Activated CD8-positive, alpha-beta memory T cell treated with anti-CD3 and anti-CD28 coated beads, Interleukin-2, amount 10 ng/mL, durations not matched to agents 7 days and 5 days (primary cell): ENCODE measurements at regions not wholly inside any gene's neighbourhood (a gene's known extent, or its start where the extent isn't known, plus 50 kb on each side); places are given as distances from the start of the nearest gene placed in this dataset.
A peak's percentile ranks its signal among the peaks of the same experiment; 100 is the strongest.

ENCODE experiments used
- ATAC-seq: fragments of 150-1000 bp; cut with Tn5 transposase; one replicate; pipeline ENCODE4 v1.10.0; 2021; ENCODE audit warnings: moderate library complexity
- CTCF ChIA-PET: fragments of 350-600 bp; sonication (Branson Sonifier 250); formaldehyde crosslinking; loops from one replicate; lab custom pipeline; 2021; ENCODE audit warnings: antibody characterized with exemption; lab: Charles Lee
- DNase-seq: peaks from one replicate; pipeline ENCODE4 v3.0.0-alpha.2; 2020
- H3K27ac Mint-ChIP-seq: one replicate; pipeline ENCODE4 v1.8.0; 2021; ENCODE audit warnings: mild to moderate bottlenecking, mixed read lengths
- H3K27me3 Mint-ChIP-seq: one replicate; pipeline ENCODE4 v1.8.0; 2021; ENCODE audit warnings: mixed read lengths
- H3K36me3 Mint-ChIP-seq: one replicate; pipeline ENCODE4 v1.8.0; 2021; ENCODE audit warnings: mild to moderate bottlenecking, mixed read lengths
- H3K4me1 Mint-ChIP-seq: one replicate; pipeline ENCODE4 v1.8.0; 2021; ENCODE audit warnings: mixed read lengths
- H3K4me3 Mint-ChIP-seq: one replicate; pipeline ENCODE4 v1.8.0; 2021; ENCODE audit warnings: mild to moderate bottlenecking, moderate library complexity, mixed read lengths
- H3K9me3 Mint-ChIP-seq: one replicate; pipeline ENCODE4 v1.8.0; 2022; ENCODE audit warnings: low read depth, mixed read lengths

- Mint-ChIP-seq H3K9me3 (no peaks in the 10 kb centered on the region), H3K4me3 (no peak overlapping the region), H3K4me1 (peaks cover 5% of the 10 kb centered on the region), H3K27me3 (peaks cover 3% of the 10 kb centered on the region), H3K36me3 (no peaks in the 10 kb centered on the region), H3K27ac (no peak overlapping the region)
- ATAC-seq = no peak
- CTCF ChIA-PET = no interaction called here
- no peak for DNase-seq
Measured at GRCh38 chr4:81960961-81961360, 412.8 kb downstream of the HNRNPD start.

- CTCF ChIA-PET = interaction anchor here (1.5 kb wide), 1 partner anchor 38 kb away, joined by 3 read pairs; no protein-coding TSS in a partner anchor
- Mint-ChIP-seq H3K4me3 (no peak overlapping the region), H3K4me1 (no peaks in the 10 kb centered on the region), H3K9me3 (no peaks in the 10 kb centered on the region), H3K36me3 (no peaks in the 10 kb centered on the region), H3K27me3 (peaks cover 18% of the 10 kb centered on the region), H3K27ac (no peak overlapping the region)
- no peak for DNase-seq
- ATAC-seq = no peak
Measured at GRCh38 chr4:81954271-81954670, 419.5 kb downstream of the HNRNPD start.

- H3K27me3 Mint-ChIP-seq = peaks cover 34% of the 10 kb centered on the region
- no peaks in the 10 kb centered on the region for H3K36me3 Mint-ChIP-seq
- H3K27ac Mint-ChIP-seq = no peak overlapping the region
- H3K4me1 Mint-ChIP-seq = no peaks in the 10 kb centered on the region
- no peak overlapping the region for H3K4me3 Mint-ChIP-seq
- CTCF ChIA-PET = no interaction called here
- no peaks in the 10 kb centered on the region for H3K9me3 Mint-ChIP-seq
- ATAC-seq (no peak), DNase-seq (no peak)
Measured at GRCh38 chr4:81951891-81952455, 421.8 kb downstream of the HNRNPD start.

GRCh38 chr4:81946996-81947395, 426.8 kb downstream of the HNRNPD start:
- Mint-ChIP-seq H3K4me3 (no peak overlapping the region), H3K4me1 (no peaks in the 10 kb centered on the region), H3K27me3 (peaks cover 31% of the 10 kb centered on the region), H3K27ac (no peak overlapping the region), H3K9me3 (no peaks in the 10 kb centered on the region), H3K36me3 (no peaks in the 10 kb centered on the region)
- CTCF ChIA-PET = no interaction called here
- DNase-seq (no peak), ATAC-seq (no peak)

DNA sequence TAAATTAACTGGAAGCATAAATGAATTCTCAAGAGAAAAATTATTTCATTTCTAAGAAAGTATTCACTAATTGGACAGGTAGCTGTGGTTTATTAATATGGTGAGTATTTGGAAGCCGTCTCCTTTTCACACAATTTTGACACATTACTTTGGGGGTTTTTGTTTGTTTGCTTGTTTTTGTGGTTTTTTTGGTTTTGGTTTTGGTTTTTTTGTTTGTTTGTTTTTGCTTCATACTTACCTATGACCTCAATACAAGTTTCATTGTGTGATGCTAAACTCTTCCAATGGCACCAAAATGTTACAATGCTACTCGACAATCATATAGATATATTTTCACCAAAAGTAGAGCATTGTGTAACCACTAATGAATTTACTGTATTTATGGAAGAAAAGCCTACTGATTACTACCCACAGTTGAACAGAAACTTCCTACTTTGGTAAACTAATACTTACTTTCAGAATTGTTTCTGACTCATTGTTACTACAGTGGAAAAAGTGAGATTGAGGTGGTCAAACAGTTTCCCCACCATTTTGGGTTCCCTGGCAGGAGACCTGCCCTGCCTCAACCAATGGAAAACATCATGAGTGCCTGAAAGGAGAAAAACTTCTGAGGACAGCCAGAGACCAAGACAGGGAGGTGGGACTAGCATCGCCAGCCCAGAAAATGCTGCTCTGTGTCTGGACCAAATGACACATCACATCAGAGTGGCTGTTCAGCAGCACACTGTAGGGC, 443.1 kb downstream of the HNRNPD start:
- DNase-seq (no peak), ATAC-seq (peak; percentile 45)
- Mint-ChIP-seq H3K9me3 (no peaks in the 10 kb centered on the region), H3K4me1 (peaks cover 4% of the 10 kb centered on the region), H3K27me3 (peaks cover 17% of the 10 kb centered on the region), H3K36me3 (no peaks in the 10 kb centered on the region), H3K4me3 (no peak overlapping the region), H3K27ac (no peak overlapping the region)
- CTCF ChIA-PET = no interaction called here

GRCh38 chr4:81923140-81923539, 450.7 kb downstream of the HNRNPD start:
- H3K9me3 Mint-ChIP-seq = no peaks in the 10 kb centered on the region
- peaks cover 20% of the 10 kb centered on the region for H3K27me3 Mint-ChIP-seq
- no peak overlapping the region for H3K4me3 Mint-ChIP-seq
- CTCF ChIA-PET = interaction anchor here (0.8 to 0.9 kb wide), 2 partner anchors 10 to 12 kb away, joined by 3 read pairs; no protein-coding TSS in a partner anchor
- H3K36me3 Mint-ChIP-seq = no peaks in the 10 kb centered on the region
- ATAC-seq = peak; percentile 49
- DNase-seq = no peak
- H3K4me1 Mint-ChIP-seq = peaks cover 4% of the 10 kb centered on the region
- H3K27ac Mint-ChIP-seq = no peak overlapping the region

DNA sequence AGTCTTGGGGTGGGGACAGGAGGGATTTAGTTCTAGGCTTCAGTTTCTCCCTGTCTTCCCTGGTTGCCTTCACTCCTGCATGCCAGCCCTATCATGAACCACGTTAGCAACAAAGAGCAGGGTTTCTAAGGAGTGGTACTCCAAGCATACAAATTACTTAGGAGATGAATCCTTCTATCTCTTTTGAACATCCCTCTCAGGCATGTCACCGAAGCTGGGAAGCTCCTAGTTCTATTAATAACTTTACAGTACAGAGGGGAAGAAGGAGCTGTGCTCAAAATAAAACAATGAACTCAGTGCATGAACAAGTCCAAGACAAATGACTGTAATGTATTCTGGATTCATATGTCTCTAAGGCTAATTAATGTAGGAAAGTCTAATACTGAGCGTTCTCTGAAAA, 450.6 kb upstream of the RASGEF1B start:
- no peaks in the 10 kb centered on the region for H3K36me3 Mint-ChIP-seq
- H3K4me1 Mint-ChIP-seq = peaks cover 4% of the 10 kb centered on the region
- ATAC-seq = no peak
- DNase-seq = no peak
- peaks cover 20% of the 10 kb centered on the region for H3K27me3 Mint-ChIP-seq
- CTCF ChIA-PET = interaction anchor here (0.6 to 0.9 kb wide), 3 partner anchors 9 to 14 kb away, joined by 3 read pairs; no protein-coding TSS in a partner anchor
- H3K9me3 Mint-ChIP-seq = no peaks in the 10 kb centered on the region
- no peak overlapping the region for H3K27ac Mint-ChIP-seq
- H3K4me3 Mint-ChIP-seq = no peak overlapping the region

DNA sequence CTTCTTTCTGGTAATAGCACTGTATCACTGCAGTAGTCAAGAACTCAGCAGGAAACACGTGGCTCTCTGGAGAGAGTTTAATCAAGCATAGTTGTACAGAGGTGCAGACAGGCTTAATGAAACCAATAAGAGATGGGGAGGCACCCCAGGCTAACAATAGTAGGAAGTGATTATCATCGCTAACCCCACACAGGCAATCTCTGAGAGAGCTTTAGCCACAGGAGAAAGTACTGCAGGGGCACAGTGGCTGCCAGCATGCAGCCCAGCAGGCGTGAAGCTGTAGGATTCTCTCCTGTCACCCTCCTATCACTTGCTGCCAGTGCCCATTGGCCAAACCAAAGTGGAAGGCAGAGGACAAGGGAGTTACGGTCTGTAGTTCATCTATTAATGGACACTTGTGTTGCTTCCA, 450.0 kb upstream of the RASGEF1B start:
- Mint-ChIP-seq H3K27me3 (peaks cover 17% of the 10 kb centered on the region), H3K27ac (no peak overlapping the region), H3K4me1 (peaks cover 4% of the 10 kb centered on the region), H3K36me3 (no peaks in the 10 kb centered on the region), H3K9me3 (no peaks in the 10 kb centered on the region), H3K4me3 (no peak overlapping the region)
- CTCF ChIA-PET = interaction anchor here (0.6 kb wide), 1 partner anchor 13 kb away, joined by 3 read pairs; no protein-coding TSS in a partner anchor
- DNase-seq (no peak), ATAC-seq (no peak)

- Mint-ChIP-seq H3K4me3 (no peak overlapping the region), H3K4me1 (peaks cover 4% of the 10 kb centered on the region), H3K9me3 (no peaks in the 10 kb centered on the region), H3K36me3 (no peaks in the 10 kb centered on the region), H3K27me3 (peaks cover 16% of the 10 kb centered on the region), H3K27ac (no peak overlapping the region)
- CTCF ChIA-PET = interaction anchor here (1.1 kb wide), 1 partner anchor 449 kb away, joined by 4 read pairs; no protein-coding TSS in a partner anchor
- no peak for ATAC-seq
- DNase-seq = no peak
Measured at GRCh38 chr4:81919810-81920209, 448.1 kb upstream of the RASGEF1B start.

- H3K36me3 Mint-ChIP-seq = no peaks in the 10 kb centered on the region
- H3K9me3 Mint-ChIP-seq = no peaks in the 10 kb centered on the region
- H3K27ac Mint-ChIP-seq = no peak overlapping the region
- H3K27me3 Mint-ChIP-seq = peaks cover 12% of the 10 kb centered on the region
- ATAC-seq = no peak
- DNase-seq = no peak
- no peak overlapping the region for H3K4me3 Mint-ChIP-seq
- CTCF ChIA-PET = interaction anchor here (1.1 to 1.4 kb wide), 2 partner anchors 9 to 449 kb away, joined by 3 to 4 read pairs; no protein-coding TSS in a partner anchor
- peaks cover 4% of the 10 kb centered on the region for H3K4me1 Mint-ChIP-seq
Measured at GRCh38 chr4:81919223-81919622, 447.5 kb upstream of the RASGEF1B start.

GRCh38 chr4:81915430-81915829, 443.7 kb upstream of the RASGEF1B start:
- H3K9me3 Mint-ChIP-seq = no peaks in the 10 kb centered on the region
- no peak overlapping the region for H3K4me3 Mint-ChIP-seq
- peaks cover 5% of the 10 kb centered on the region for H3K4me1 Mint-ChIP-seq
- DNase-seq (no peak), ATAC-seq (no peak)
- H3K36me3 Mint-ChIP-seq = no peaks in the 10 kb centered on the region
- no peak overlapping the region for H3K27ac Mint-ChIP-seq
- H3K27me3 Mint-ChIP-seq = peaks cover 14% of the 10 kb centered on the region
- CTCF ChIA-PET = interaction anchor here (1.6 to 3.7 kb wide), 2 partner anchors 10 to 40 kb away, joined by 3 to 12 read pairs; no protein-coding TSS in a partner anchor

- Mint-ChIP-seq H3K27me3 (peaks cover 18% of the 10 kb centered on the region), H3K4me1 (peaks cover 5% of the 10 kb centered on the region), H3K27ac (no peak overlapping the region), H3K36me3 (no peaks in the 10 kb centered on the region), H3K4me3 (no peak overlapping the region), H3K9me3 (no peaks in the 10 kb centered on the region)
- no peak for ATAC-seq
- CTCF ChIA-PET = interaction anchor here (1.2 to 3.7 kb wide), 4 partner anchors 9 to 563 kb away, joined by 4 to 12 read pairs (median 6); no protein-coding TSS in a partner anchor
- DNase-seq = no peak
Measured at GRCh38 chr4:81914623-81915022, 442.9 kb upstream of the RASGEF1B start.

DNA sequence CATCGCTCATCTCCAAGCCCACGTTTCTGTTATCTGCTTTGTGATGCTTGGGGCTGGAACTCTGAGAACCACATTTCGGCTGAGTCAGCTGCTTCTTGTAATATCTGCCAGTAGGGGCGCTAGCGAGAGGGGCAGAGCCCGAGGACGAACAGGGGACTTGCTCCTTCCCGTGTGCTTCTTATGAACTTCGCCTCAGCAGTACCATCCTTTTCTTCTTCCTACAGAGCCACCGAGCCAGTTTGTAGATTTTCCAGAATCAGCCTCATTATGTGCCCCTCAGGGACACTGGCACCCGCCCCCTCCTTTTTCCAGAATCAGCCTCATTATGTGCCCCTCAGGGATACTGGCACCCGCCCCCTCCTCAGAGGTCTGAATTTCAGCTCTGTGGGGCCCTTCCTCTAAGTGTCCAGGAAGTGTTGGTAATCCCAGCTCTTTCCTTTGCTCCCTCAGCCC, 441.7 kb upstream of the RASGEF1B start:
- peak; percentile 66 for DNase-seq
- no peak overlapping the region for H3K4me3 Mint-ChIP-seq
- H3K27ac Mint-ChIP-seq = no peak overlapping the region
- H3K4me1 Mint-ChIP-seq = peaks cover 5% of the 10 kb centered on the region
- no peaks in the 10 kb centered on the region for H3K36me3 Mint-ChIP-seq
- CTCF ChIA-PET = interaction anchor here (1.0 to 1.9 kb wide), 8 partner anchors 9 to 562 kb away, joined by 3 to 7 read pairs (median 4); no protein-coding TSS in a partner anchor
- ATAC-seq = peak; percentile 76
- peaks cover 22% of the 10 kb centered on the region for H3K27me3 Mint-ChIP-seq
- H3K9me3 Mint-ChIP-seq = no peaks in the 10 kb centered on the region
